ENCODE measurements at regions not wholly inside any gene's neighbourhood (a gene's known extent, or its start where the extent isn't known, plus 50 kb on each side); places are given as distances from the start of the nearest gene placed in this dataset.

- FAIRE-seq, result no peak
These were observed 166.9 kb upstream of the KLF3 start for GRCh38 chr4:38497121-38497520.

GRCh38 chr4:38499101-38499500 lies 164.9 kb upstream of the KLF3 start:
- FAIRE-seq (no peak), DNase-seq (ENCODE audit: insufficient read length, low spot score) (no peak)

More at GRCh38 chr4:38497121-38497520, 166.9 kb upstream of the KLF3 start:
- no peak for DNase-seq (ENCODE audit: insufficient read length, low spot score)

GRCh38 chr4:38500433-38500832 lies 163.6 kb upstream of the KLF3 start:
- no peak for DNase-seq (ENCODE audit: insufficient read length, low spot score)
- FAIRE-seq, result no peak

GRCh38 chr4:38501698-38502097 lies 162.3 kb upstream of the KLF3 start:
- DNase-seq (ENCODE audit: insufficient read length, low spot score), result no peak
- FAIRE-seq, result no peak

GRCh38 chr4:38503689-38504395 lies 160.2 kb upstream of the KLF3 start:
- FAIRE-seq (no peak), DNase-seq (ENCODE audit: insufficient read length, low spot score) (no peak)

GRCh38 chr4:38504396-38504715 lies 159.6 kb upstream of the KLF3 start:
- no peak for DNase-seq (ENCODE audit: insufficient read length, low spot score)
- no peak for FAIRE-seq

GRCh38 chr4:38509551-38509950 lies 154.4 kb upstream of the KLF3 start:
- no peak for DNase-seq (ENCODE audit: insufficient read length, low spot score)
- FAIRE-seq, result no peak

- FAIRE-seq (no peak), DNase-seq (ENCODE audit: insufficient read length, low spot score) (no peak)
These were observed 153.8 kb upstream of the KLF3 start for GRCh38 chr4:38510201-38510600.

- DNase-seq (ENCODE audit: insufficient read length, low spot score) (no peak), FAIRE-seq (no peak)
These were observed 152.3 kb upstream of the KLF3 start for GRCh38 chr4:38511702-38512101.

- FAIRE-seq (no peak), DNase-seq (ENCODE audit: insufficient read length, low spot score) (no peak)
These were observed 151.2 kb upstream of the KLF3 start for GRCh38 chr4:38512840-38513239.

- FAIRE-seq, result no peak
- DNase-seq (ENCODE audit: insufficient read length, low spot score), result no peak
These were observed 149.4 kb upstream of the KLF3 start for GRCh38 chr4:38514465-38515146.

- DNase-seq (ENCODE audit: insufficient read length, low spot score) (no peak), FAIRE-seq (no peak)
These were observed 147.8 kb upstream of the KLF3 start for GRCh38 chr4:38516190-38516589.

- DNase-seq (ENCODE audit: insufficient read length, low spot score) (no peak), FAIRE-seq (no peak)
These were observed 144.3 kb upstream of the KLF3 start for GRCh38 chr4:38519666-38520065.

- no peak for FAIRE-seq
- no peak for DNase-seq (ENCODE audit: insufficient read length, low spot score)
These were observed 140.9 kb upstream of the KLF3 start for GRCh38 chr4:38523054-38523453.

- FAIRE-seq (no peak), DNase-seq (ENCODE audit: insufficient read length, low spot score) (no peak)
These were observed 140.2 kb upstream of the KLF3 start for GRCh38 chr4:38523524-38524448.

- DNase-seq (ENCODE audit: insufficient read length, low spot score) (no peak), FAIRE-seq (no peak)
These were observed 137.6 kb upstream of the KLF3 start for GRCh38 chr4:38526412-38526811.

GRCh38 chr4:38529189-38530115 lies 134.5 kb upstream of the KLF3 start:
- FAIRE-seq, result no peak
- no peak for DNase-seq (ENCODE audit: insufficient read length, low spot score)

GRCh38 chr4:38530486-38530885 lies 133.5 kb upstream of the KLF3 start:
- FAIRE-seq (no peak), DNase-seq (ENCODE audit: insufficient read length, low spot score) (no peak)

GRCh38 chr4:38531141-38531727 lies 132.8 kb upstream of the KLF3 start:
- FAIRE-seq, result no peak
- no peak for DNase-seq (ENCODE audit: insufficient read length, low spot score)

- DNase-seq (ENCODE audit: insufficient read length, low spot score), result no peak
- no peak for FAIRE-seq
These were observed 131.0 kb upstream of the KLF3 start for GRCh38 chr4:38532908-38533499.
